ENCODE measurements at regions not wholly inside any gene's neighbourhood (a gene's known extent, or its start where the extent isn't known, plus 50 kb on each side); places are given as distances from the start of the nearest gene placed in this dataset.

DNA sequence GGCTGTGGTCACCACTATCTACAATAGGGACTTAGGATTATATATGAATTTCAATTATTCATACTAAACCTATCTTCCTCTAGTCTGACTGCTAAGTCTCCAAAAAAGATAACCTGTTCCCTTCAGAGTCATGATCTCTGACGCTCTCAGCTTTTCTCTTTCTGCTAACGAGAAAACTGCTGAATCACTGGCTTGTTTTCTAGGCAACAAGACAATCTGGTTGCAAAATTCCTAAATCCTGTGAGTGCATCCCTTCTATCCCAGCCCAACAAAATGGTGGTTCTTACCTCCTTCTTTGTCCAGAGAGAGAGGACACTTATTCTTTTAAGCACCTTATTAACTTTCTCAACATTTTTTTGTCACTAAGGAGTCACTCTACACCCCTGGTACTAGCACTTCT, 312.3 kb upstream of the PKDCC start:
- H3K9me3 ChIP-seq, result peaks cover 0 to 4% (median 0%) of the 10 kb centered on the region in 4 donors
- no peaks in the 10 kb centered on the region for H3K4me1 ChIP-seq
- no peaks in the 10 kb centered on the region for H3K36me3 ChIP-seq
- H3K4me3 ChIP-seq, result no peak overlapping the region
- H3K27ac ChIP-seq, result no peak overlapping the region
- intact Hi-C loops (cut with DNase I), result no loop called here
- 64 to 76% methylated on average over 2 of the region's 2 CpGs for WGBS, 2 donors
- DNase-seq, result no peak
- H3K27me3 ChIP-seq, result no peaks in the 10 kb centered on the region
- TF ChIP-seq, protein P1, sequence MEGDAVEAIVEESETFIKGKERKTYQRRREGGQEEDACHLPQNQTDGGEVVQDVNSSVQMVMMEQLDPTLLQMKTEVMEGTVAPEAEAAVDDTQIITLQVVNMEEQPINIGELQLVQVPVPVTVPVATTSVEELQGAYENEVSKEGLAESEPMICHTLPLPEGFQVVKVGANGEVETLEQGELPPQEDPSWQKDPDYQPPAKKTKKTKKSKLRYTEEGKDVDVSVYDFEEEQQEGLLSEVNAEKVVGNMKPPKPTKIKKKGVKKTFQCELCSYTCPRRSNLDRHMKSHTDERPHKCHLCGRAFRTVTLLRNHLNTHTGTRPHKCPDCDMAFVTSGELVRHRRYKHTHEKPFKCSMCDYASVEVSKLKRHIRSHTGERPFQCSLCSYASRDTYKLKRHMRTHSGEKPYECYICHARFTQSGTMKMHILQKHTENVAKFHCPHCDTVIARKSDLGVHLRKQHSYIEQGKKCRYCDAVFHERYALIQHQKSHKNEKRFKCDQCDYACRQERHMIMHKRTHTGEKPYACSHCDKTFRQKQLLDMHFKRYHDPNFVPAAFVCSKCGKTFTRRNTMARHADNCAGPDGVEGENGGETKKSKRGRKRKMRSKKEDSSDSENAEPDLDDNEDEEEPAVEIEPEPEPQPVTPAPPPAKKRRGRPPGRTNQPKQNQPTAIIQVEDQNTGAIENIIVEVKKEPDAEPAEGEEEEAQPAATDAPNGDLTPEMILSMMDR (IDR thresholded peaks at IDR 0.05), result no peak
- TF ChIP-seq POLR2A (IDR thresholded peaks at IDR 0.05), result no peak
- TF ChIP-seq POLR2AphosphoS5 (IDR thresholded peaks at IDR 0.05), result no peak
- TF ChIP-seq EP300 (IDR thresholded peaks at IDR 0.05), result no peak

- intact Hi-C loops (cut with DNase I), result no loop called here
- no peak for TF ChIP-seq POLR2AphosphoS5 (IDR thresholded peaks at IDR 0.05)
- TF ChIP-seq EP300 (IDR thresholded peaks at IDR 0.05), result no peak
- TF ChIP-seq, protein P1 (IDR thresholded peaks at IDR 0.05), result no peak
- TF ChIP-seq POLR2A (IDR thresholded peaks at IDR 0.05), result no peak
Observed at GRCh38 chr2:41736105-41736567, 311.7 kb upstream of the PKDCC start.

GRCh38 chr2:41736586-41736985, 311.2 kb upstream of the PKDCC start:
- Histone ChIP-seq H3K9me3 (peaks cover 0 to 4% (median 0%) of the 10 kb centered on the region in 4 donors), H3K4me1 (no peaks in the 10 kb centered on the region), H3K36me3 (no peaks in the 10 kb centered on the region), H3K27ac (no peak overlapping the region), H3K4me3 (no peak overlapping the region), H3K27me3 (no peaks in the 10 kb centered on the region)
- TF ChIP-seq, protein P1 (IDR thresholded peaks at IDR 0.05), result no peak
- TF ChIP-seq POLR2AphosphoS5 (IDR thresholded peaks at IDR 0.05) (no peak), POLR2A (IDR thresholded peaks at IDR 0.05) (no peak), EP300 (IDR thresholded peaks at IDR 0.05) (no peak)
- DNase-seq, result no peak
- WGBS, 2 donors, result 57 to 71% methylated on average over 3 of the region's 3 CpGs
- intact Hi-C loops (cut with DNase I), result no loop called here

More at GRCh38 chr2:41736105-41736567, 311.7 kb upstream of the PKDCC start:
- Histone ChIP-seq H3K36me3 (no peaks in the 10 kb centered on the region), H3K9me3 (peaks cover 0 to 4% (median 0%) of the 10 kb centered on the region in 4 donors), H3K27ac (no peak overlapping the region), H3K27me3 (no peaks in the 10 kb centered on the region), H3K4me1 (no peaks in the 10 kb centered on the region), H3K4me3 (no peak overlapping the region)
- no peak for DNase-seq
- WGBS, 2 donors, result 52 to 80% methylated on average over 5 of the region's 5 CpGs

- TF ChIP-seq POLR2AphosphoS5 (IDR thresholded peaks at IDR 0.05), result no peak
- TF ChIP-seq POLR2A (IDR thresholded peaks at IDR 0.05), result no peak
- TF ChIP-seq EP300 (IDR thresholded peaks at IDR 0.05), result no peak
- TF ChIP-seq, protein P1 (IDR thresholded peaks at IDR 0.05), result no peak
- 93 to 98% methylated on average over 2 of the region's 2 CpGs for WGBS, 2 donors
- intact Hi-C loops (cut with DNase I), result no loop called here
- H3K27me3 ChIP-seq, result no peaks in the 10 kb centered on the region
- no peak for DNase-seq
- H3K27ac ChIP-seq, result no peak overlapping the region
- H3K4me3 ChIP-seq, result no peak overlapping the region
- peaks cover 0 to 4% (median 0%) of the 10 kb centered on the region in 4 donors for H3K9me3 ChIP-seq
- H3K4me1 ChIP-seq, result no peaks in the 10 kb centered on the region
- no peaks in the 10 kb centered on the region for H3K36me3 ChIP-seq
Observed at GRCh38 chr2:41737888-41738287, 309.9 kb upstream of the PKDCC start.

Measured in sigmoid colon (tissue), 6 donors.